ENCODE measurements at regions not wholly inside any gene's neighbourhood (a gene's known extent, or its start where the extent isn't known, plus 50 kb on each side); places are given as distances from the start of the nearest gene placed in this dataset.

DNA sequence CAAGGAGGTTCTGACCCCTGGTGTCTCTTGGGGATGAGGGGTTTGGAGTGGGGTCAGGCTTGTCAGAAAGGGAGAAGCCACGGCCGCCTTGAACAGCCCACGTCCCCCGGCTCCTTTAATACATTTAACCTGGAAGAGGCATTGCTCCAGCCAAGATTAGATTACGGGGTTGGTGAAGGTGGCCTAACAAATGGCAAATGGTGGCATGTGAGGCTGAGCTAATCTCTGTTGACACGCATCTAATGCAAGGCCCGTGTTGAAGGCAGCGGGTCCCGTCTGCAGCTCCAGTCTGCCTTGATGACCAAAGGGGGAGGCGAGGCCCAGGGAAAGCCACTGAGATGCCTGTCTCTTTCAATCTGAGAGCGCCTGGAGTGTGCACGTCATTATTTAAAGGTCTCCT lies 673.7 kb upstream of the TBX3 start:
- no peak overlapping the region for H2AFZ ChIP-seq (ENCODE audit: insufficient read depth, low read depth, low read length, poor library complexity, severe bottlenecking)
- H3K27ac ChIP-seq (ENCODE audit: low read depth in 1 of 2, low read length in 2 of 2), result no peak overlapping the region
- no peak overlapping the region for H3K9ac ChIP-seq (ENCODE audit: insufficient read depth, low read length, poor library complexity, severe bottlenecking)
- H4K20me1 ChIP-seq (ENCODE audit: insufficient read depth, low read length), result no peaks in the 10 kb centered on the region
- Mint-ChIP-seq H3K27ac (no peak overlapping the region), H3K9me3 (peaks cover 0 to 5% (median 1%) of the 10 kb centered on the region in 7 donors), H3K36me3 (no peaks in the 10 kb centered on the region), H3K4me3 (no peak overlapping the region), H3K27me3 (ENCODE audit: low read depth in 3 of 3) (peaks cover 0 to 4% (median 1%) of the 10 kb centered on the region in 3 donors), H3K4me1 (peaks cover 2% of the 10 kb centered on the region)
- no peak overlapping the region for H3K4me2 ChIP-seq (replicated peaks; ENCODE audit: extremely low read depth, low read length, poor library complexity, severe bottlenecking)
- no peak for DNase-seq
- H3K27me3 ChIP-seq (ENCODE audit: control insufficient read depth in 2 of 2, insufficient read depth in 2 of 2, low read length in 2 of 2), result no peaks in the 10 kb centered on the region
- H3K4me1 ChIP-seq (ENCODE audit: control insufficient read depth in 1 of 2, insufficient read depth in 2 of 2, low read length in 2 of 2), result peaks cover 0 to 3% of the 10 kb centered on the region in 2 donors
- no peaks in the 10 kb centered on the region for H3K36me3 ChIP-seq (replicated peaks in 1 of 2; ENCODE audit: control insufficient read depth in 1 of 2, insufficient read depth in 2 of 2, low read length in 2 of 2)
- intact Hi-C loops (cut with micrococcal nuclease), result no loop called here
- 86% methylated on average over 10 of the region's 12 CpGs for WGBS (ENCODE audit: insufficient coverage)
- TF ChIP-seq, protein P1, sequence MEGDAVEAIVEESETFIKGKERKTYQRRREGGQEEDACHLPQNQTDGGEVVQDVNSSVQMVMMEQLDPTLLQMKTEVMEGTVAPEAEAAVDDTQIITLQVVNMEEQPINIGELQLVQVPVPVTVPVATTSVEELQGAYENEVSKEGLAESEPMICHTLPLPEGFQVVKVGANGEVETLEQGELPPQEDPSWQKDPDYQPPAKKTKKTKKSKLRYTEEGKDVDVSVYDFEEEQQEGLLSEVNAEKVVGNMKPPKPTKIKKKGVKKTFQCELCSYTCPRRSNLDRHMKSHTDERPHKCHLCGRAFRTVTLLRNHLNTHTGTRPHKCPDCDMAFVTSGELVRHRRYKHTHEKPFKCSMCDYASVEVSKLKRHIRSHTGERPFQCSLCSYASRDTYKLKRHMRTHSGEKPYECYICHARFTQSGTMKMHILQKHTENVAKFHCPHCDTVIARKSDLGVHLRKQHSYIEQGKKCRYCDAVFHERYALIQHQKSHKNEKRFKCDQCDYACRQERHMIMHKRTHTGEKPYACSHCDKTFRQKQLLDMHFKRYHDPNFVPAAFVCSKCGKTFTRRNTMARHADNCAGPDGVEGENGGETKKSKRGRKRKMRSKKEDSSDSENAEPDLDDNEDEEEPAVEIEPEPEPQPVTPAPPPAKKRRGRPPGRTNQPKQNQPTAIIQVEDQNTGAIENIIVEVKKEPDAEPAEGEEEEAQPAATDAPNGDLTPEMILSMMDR (IDR thresholded peaks at IDR 0.05), result no peak
- H3K79me2 ChIP-seq (ENCODE audit: insufficient read depth, low read length), result no peaks in the 10 kb centered on the region
- H3K9me3 ChIP-seq (replicated peaks in 1 of 2; ENCODE audit: control insufficient read depth in 1 of 2, insufficient read depth in 1 of 2, low read length in 2 of 2), result no peaks in the 10 kb centered on the region
- no peak overlapping the region for H3K4me3 ChIP-seq (replicated peaks in 1 of 3; ENCODE audit: low read depth in 2 of 3, low read length in 3 of 3)

DNA sequence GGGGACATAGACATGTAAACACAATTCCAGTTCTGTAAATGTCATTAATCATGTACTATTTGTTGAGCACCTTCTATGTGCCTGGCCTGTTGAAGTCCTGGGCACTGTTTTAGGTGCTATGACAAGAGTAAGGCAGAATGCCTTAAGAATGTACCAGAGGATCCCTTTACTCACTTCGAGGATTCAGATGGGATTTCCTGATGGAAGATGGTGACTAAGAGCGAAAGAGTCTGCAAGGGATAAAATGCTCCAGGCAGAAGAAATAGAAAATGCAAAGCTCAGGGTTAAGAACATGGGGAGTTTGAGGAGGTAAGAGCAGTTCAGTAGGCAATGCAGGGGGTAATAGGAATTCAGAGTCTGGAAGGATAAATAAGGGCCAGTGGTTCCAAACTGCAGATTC lies 671.3 kb upstream of the TBX3 start:
- no peaks in the 10 kb centered on the region for H3K27me3 ChIP-seq (ENCODE audit: control insufficient read depth in 2 of 2, insufficient read depth in 2 of 2, low read length in 2 of 2)
- intact Hi-C loops (cut with micrococcal nuclease), result no loop called here
- no peak for DNase-seq
- no peak overlapping the region for H3K4me3 Mint-ChIP-seq
- H3K4me3 ChIP-seq (replicated peaks in 1 of 3; ENCODE audit: low read depth in 2 of 3, low read length in 3 of 3), result no peak overlapping the region
- no peak overlapping the region for H3K9ac ChIP-seq (ENCODE audit: insufficient read depth, low read length, poor library complexity, severe bottlenecking)
- H3K36me3 ChIP-seq (replicated peaks in 1 of 2; ENCODE audit: control insufficient read depth in 1 of 2, insufficient read depth in 2 of 2, low read length in 2 of 2), result no peaks in the 10 kb centered on the region
- no peaks in the 10 kb centered on the region for H3K79me2 ChIP-seq (ENCODE audit: insufficient read depth, low read length)
- H3K27ac ChIP-seq (ENCODE audit: low read depth in 1 of 2, low read length in 2 of 2), result no peak overlapping the region
- no peaks in the 10 kb centered on the region for H3K36me3 Mint-ChIP-seq
- TF ChIP-seq, protein P1 (IDR thresholded peaks at IDR 0.05), result no peak
- no peak overlapping the region for H2AFZ ChIP-seq (ENCODE audit: insufficient read depth, low read depth, low read length, poor library complexity, severe bottlenecking)
- H3K4me1 Mint-ChIP-seq, result peaks cover 4% of the 10 kb centered on the region
- no peak overlapping the region for H3K4me2 ChIP-seq (replicated peaks; ENCODE audit: extremely low read depth, low read length, poor library complexity, severe bottlenecking)
- 93% methylated on average over 2 of the region's 2 CpGs for WGBS (ENCODE audit: insufficient coverage)
- peaks cover 0 to 2% (median 1%) of the 10 kb centered on the region in 3 donors for H3K27me3 Mint-ChIP-seq (ENCODE audit: low read depth in 3 of 3)
- H3K9me3 ChIP-seq (replicated peaks in 1 of 2; ENCODE audit: control insufficient read depth in 1 of 2, insufficient read depth in 1 of 2, low read length in 2 of 2), result no peaks in the 10 kb centered on the region
- peaks cover 0 to 6% (median 1%) of the 10 kb centered on the region in 7 donors for H3K9me3 Mint-ChIP-seq
- no peak overlapping the region for H3K27ac Mint-ChIP-seq
- H3K4me1 ChIP-seq (ENCODE audit: control insufficient read depth in 1 of 2, insufficient read depth in 2 of 2, low read length in 2 of 2), result peaks cover 0 to 8% of the 10 kb centered on the region in 2 donors
- no peaks in the 10 kb centered on the region for H4K20me1 ChIP-seq (ENCODE audit: insufficient read depth, low read length)
